SK-N-SH (cell line): ENCODE measurements at regions not wholly inside any gene's neighbourhood (a gene's known extent, or its start where the extent isn't known, plus 50 kb on each side); places are given as distances from the start of the nearest gene placed in this dataset.

Experiments
- CTCF ChIA-PET: fragments of 300-600, 350-600 bp; formaldehyde crosslinking; extraction: SDS; loops from one replicate; lab custom pipeline; 2021; lab: Yijun Ruan, JAX
- POLR2A ChIA-PET: fragments of 350-600 bp; sonication (Branson Sonifier 250); formaldehyde crosslinking; extraction: SDS; loops from one replicate; lab custom pipeline; 2020; ENCODE audit warnings: antibody characterized with exemption, inconsistent platforms; lab: Yijun Ruan, JAX
- DNase-seq: peaks from one replicate; pipeline ENCODE4 v3.0.0; 2012
- H2AFZ ChIP-seq: fragments of 200-600 bp; sonication (generic); 2 replicates; pipeline ENCODE4 v1.8.1; 2016; ENCODE audit warnings: antibody characterized with exemption, mild to moderate bottlenecking, low read depth
- H3F3A ChIP-seq: fragments of 200-600 bp; sonication (generic); replicated peaks from 2 replicates; pipeline ENCODE3; 2016; ENCODE audit warnings: antibody characterized with exemption, mild to moderate bottlenecking; ENCODE audit not compliant: insufficient read depth
- H3K27ac ChIP-seq, 2 experiments: fragments of 200-500 bp in 1 of 2; fragments of 200-600 bp in 1 of 2; sonication (Bioruptor generic) in 1 of 2; sonication (generic), shearing (Covaris generic) in 1 of 2; 2 replicates each; pipeline versions ENCODE4 v1.5.1 to v1.6.1; 2014 to 2016; ENCODE audit warnings: low read depth in 2 of 2, inconsistent platforms in 1 of 2, low read length in 1 of 2, mild to moderate bottlenecking in 1 of 2, mixed read lengths in 1 of 2
- H3K27me3 ChIP-seq: fragments of 200-600 bp; sonication (generic), shearing (Covaris generic); 2 replicates; pipeline ENCODE4 v1.6.1; 2016; ENCODE audit warnings: mixed run types; ENCODE audit not compliant: insufficient read depth
- H3K36me3 ChIP-seq, 2 experiments: fragments of 200-500 bp in 1 of 2; fragments of 200-600 bp in 1 of 2; sonication (Bioruptor generic) in 1 of 2; sonication (generic) in 1 of 2; replicated peaks in 1 of 2; 2 replicates each; pipeline versions ENCODE3 to v1.5.1; 2014 to 2016; ENCODE audit warnings: low read length in 1 of 2, mild to moderate bottlenecking in 1 of 2; ENCODE audit not compliant: insufficient read depth in 2 of 2, control insufficient read depth in 1 of 2
- H3K4me1 ChIP-seq, 2 experiments: fragments of 200-500 bp in 1 of 2; fragments of 200-600 bp in 1 of 2; sonication (Bioruptor generic) in 1 of 2; sonication (generic), shearing (Covaris generic) in 1 of 2; 2 replicates each; pipeline versions ENCODE4 v1.5.1 to v1.6.1; 2014 to 2016; ENCODE audit warnings: low read depth in 1 of 2, low read length in 1 of 2, mixed run types in 1 of 2; ENCODE audit not compliant: insufficient read depth in 2 of 2, control insufficient read depth in 1 of 2
- H3K4me2 ChIP-seq: fragments of 200-600 bp; sonication (generic), shearing (Covaris generic); 2 replicates; pipeline ENCODE4 v1.6.1; 2017; ENCODE audit warnings: mixed run types
- H3K4me3 ChIP-seq, 2 experiments: fragments of 200-500 bp in 1 of 2; fragments of 200-600 bp in 1 of 2; sonication (Bioruptor generic) in 1 of 2; sonication (generic), shearing (Covaris generic) in 1 of 2; 2 replicates each; pipeline versions ENCODE4 v1.5.1 to v1.8.1; 2014 to 2016; ENCODE audit warnings: low read depth in 2 of 2, inconsistent platforms in 1 of 2, low read length in 1 of 2, mild to moderate bottlenecking in 1 of 2, mixed read lengths in 1 of 2, moderate library complexity in 1 of 2
- H3K79me2 ChIP-seq: fragments of 200-600 bp; sonication (generic); 2 replicates; pipeline ENCODE4 v1.8.1; 2017; ENCODE audit warnings: mild to moderate bottlenecking; ENCODE audit not compliant: insufficient read depth
- H3K9ac ChIP-seq: fragments of 200-600 bp; sonication (generic); 2 replicates; pipeline ENCODE4 v1.6.1; 2017; ENCODE audit warnings: mixed run types
- H3K9me2 ChIP-seq: fragments of 200-600 bp; sonication (generic); 2 replicates; pipeline ENCODE4 v1.6.1; 2017; ENCODE audit warnings: mixed run types
- H3K9me3 ChIP-seq: fragments of 200-600 bp; sonication (generic); 2 replicates; pipeline ENCODE4 v1.6.1; 2017; ENCODE audit warnings: mixed run types, mild to moderate bottlenecking, moderate library complexity
- H4K20me1 ChIP-seq: fragments of 200-600 bp; sonication (generic); 2 replicates; pipeline ENCODE4 v1.6.1; 2017; ENCODE audit warnings: mild to moderate bottlenecking, mixed run types; ENCODE audit not compliant: insufficient read depth
- EP300 ChIP-seq, 2 experiments: IDR thresholded peaks; 2 replicates each; pipeline versions ENCODE4 v1.4.0 to v1.6.1; 2012; ENCODE audit warnings: borderline replicate concordance in 1 of 2, low read depth in 1 of 2, low read length in 1 of 2
- EZH2phosphoT487 ChIP-seq: fragments of 200-600 bp; sonication (generic); IDR thresholded peaks from 2 replicates; pipeline ENCODE4 v1.6.1; 2017; ENCODE audit warnings: low read depth, mixed run types, mild to moderate bottlenecking, antibody characterized with exemption, moderate library complexity, borderline replicate concordance
- FOSL2 ChIP-seq: IDR thresholded peaks from 2 replicates; pipeline ENCODE4 v1.4.0; 2012; ENCODE audit warnings: low read depth, mild to moderate bottlenecking, moderate library complexity, borderline replicate concordance
- FOXJ3 ChIP-seq: sonication (generic); formaldehyde crosslinking; IDR thresholded peaks from 2 replicates; pipeline ENCODE4 v1.5.1; 2020; ENCODE audit warnings: mild to moderate bottlenecking, missing genetic modification reagents
- IRF3 ChIP-seq: fragments of 150-350 bp; IDR thresholded peaks from 2 replicates; pipeline ENCODE4 v1.6.1; 2016; ENCODE audit warnings: mild to moderate bottlenecking, low read depth, low read length
- MAX ChIP-seq: IDR thresholded peaks from 2 replicates; pipeline ENCODE4 v1.4.0; 2012; ENCODE audit warnings: low read depth
- MXI1 ChIP-seq: IDR thresholded peaks from 2 replicates; pipeline ENCODE4 v1.6.1; 2012; ENCODE audit warnings: mild to moderate bottlenecking, low read depth, low read length, improper control_type of control experiment
- NFIC ChIP-seq: IDR thresholded peaks from 2 replicates; pipeline ENCODE4 v1.4.0; 2012; ENCODE audit warnings: borderline replicate concordance
- NRF1 ChIP-seq: IDR thresholded peaks from 2 replicates; pipeline ENCODE4 v1.6.1; 2012; ENCODE audit warnings: low read depth, mild to moderate bottlenecking, low read length
- RAD21 ChIP-seq: IDR thresholded peaks from 2 replicates; pipeline ENCODE4 v1.6.1; 2012; ENCODE audit warnings: mild to moderate bottlenecking, low read length
- RXRA ChIP-seq: IDR thresholded peaks from 2 replicates; pipeline ENCODE4 v1.4.0; 2012; ENCODE audit warnings: low read depth, mild to moderate bottlenecking, borderline replicate concordance
- SIN3A ChIP-seq: IDR thresholded peaks from 2 replicates; pipeline ENCODE4 v1.6.1; 2012; ENCODE audit warnings: low read depth, mild to moderate bottlenecking, low read length, moderate library complexity, borderline replicate concordance
- SMC3 ChIP-seq: IDR thresholded peaks from 2 replicates; pipeline ENCODE4 v1.6.1; 2012; ENCODE audit warnings: low read depth, low read length, improper control_type of control experiment
- TCF12 ChIP-seq: IDR thresholded peaks from 2 replicates; pipeline ENCODE4 v1.4.0; 2012
- TEAD4 ChIP-seq: IDR thresholded peaks from 2 replicates; pipeline ENCODE4 v1.4.0; 2012; ENCODE audit warnings: mild to moderate bottlenecking, borderline replicate concordance; ENCODE audit not compliant: insufficient read depth
- ZBTB33 ChIP-seq: IDR thresholded peaks from 2 replicates; pipeline ENCODE4 v1.4.0; 2012; ENCODE audit warnings: low read depth, borderline replicate concordance
- WGBS: methylation state at CpG from one replicate; pipeline ENCODE4 v1.1.6; 2017; ENCODE audit warnings: low lambda C conversion rate; 5-methylcytosine and 5-hydroxymethylcytosine counted together
- TF ChIP-seq, protein P1 (sequence below): IDR thresholded peaks from 2 replicates; pipeline ENCODE4; 2012
- TF ChIP-seq, protein P2 (sequence below): fragments of 150-350 bp; IDR thresholded peaks from 2 replicates; pipeline ENCODE4 v1.6.1; 2017; ENCODE audit warnings: antibody characterized with exemption, low read length, low read depth, borderline replicate concordance

DNA sequence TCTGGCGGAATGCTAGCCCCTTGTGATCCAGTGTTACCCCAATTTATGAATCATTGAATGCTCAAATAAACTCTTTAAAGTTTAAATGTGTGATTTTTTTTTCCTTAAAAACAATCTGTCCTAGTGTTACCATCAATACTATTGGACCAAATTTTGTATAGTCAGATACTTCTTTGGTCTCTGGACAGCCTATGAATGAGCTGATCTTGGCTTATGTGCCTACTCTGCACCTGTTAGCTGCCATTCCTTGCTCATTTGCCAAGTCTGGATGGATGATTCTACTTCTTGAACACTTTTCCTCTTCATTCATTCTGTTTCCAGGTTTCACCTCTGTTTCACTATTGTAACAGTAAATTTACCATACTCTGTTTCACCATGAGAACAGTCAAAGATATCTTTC lies 226.5 kb upstream of the ZBED5 start (continued):
- TF ChIP-seq NFIC (no peak), ZBTB33 (no peak), EP300 (IDR thresholded peaks at IDR 0.05; ENCODE audit: borderline replicate concordance in 1 of 2, low read depth in 1 of 2, low read length in 1 of 2) (no peak), NRF1 (no peak)
- TF ChIP-seq, protein P1, sequence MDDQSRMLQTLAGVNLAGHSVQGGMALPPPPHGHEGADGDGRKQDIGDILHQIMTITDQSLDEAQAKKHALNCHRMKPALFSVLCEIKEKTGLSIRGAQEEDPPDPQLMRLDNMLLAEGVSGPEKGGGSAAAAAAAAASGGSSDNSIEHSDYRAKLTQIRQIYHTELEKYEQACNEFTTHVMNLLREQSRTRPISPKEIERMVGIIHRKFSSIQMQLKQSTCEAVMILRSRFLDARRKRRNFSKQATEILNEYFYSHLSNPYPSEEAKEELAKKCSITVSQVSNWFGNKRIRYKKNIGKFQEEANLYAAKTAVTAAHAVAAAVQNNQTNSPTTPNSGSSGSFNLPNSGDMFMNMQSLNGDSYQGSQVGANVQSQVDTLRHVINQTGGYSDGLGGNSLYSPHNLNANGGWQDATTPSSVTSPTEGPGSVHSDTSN = no peak

- no peak overlapping the region for H3K4me2 ChIP-seq
- no peak overlapping the region for H3K4me3 ChIP-seq
- no peak for TF ChIP-seq RXRA
- no peak for TF ChIP-seq TCF12
- no peak for TF ChIP-seq SIN3A
- TF ChIP-seq IRF3 = no peak
- no peak for TF ChIP-seq NFIC
- TF ChIP-seq EZH2phosphoT487 = no peak
- TF ChIP-seq SMC3 = no peak
- no peak for TF ChIP-seq RAD21
- 39% methylated on average over 2 of the region's 2 CpGs for WGBS
- CTCF ChIA-PET = no interaction called here
- H3F3A ChIP-seq = no peaks in the 10 kb centered on the region
- no peaks in the 10 kb centered on the region for H3K9me2 ChIP-seq
- no peaks in the 10 kb centered on the region for H3K79me2 ChIP-seq
- no peaks in the 10 kb centered on the region; the same call in 1 of the 2 replicates for H3K27me3 ChIP-seq
- POLR2A ChIA-PET = no interaction called here
- no peaks in the 10 kb centered on the region for H3K9me3 ChIP-seq
- H2AFZ ChIP-seq = no peak overlapping the region
- no peaks in the 10 kb centered on the region for H3K36me3 ChIP-seq
- H4K20me1 ChIP-seq = no peaks in the 10 kb centered on the region
- DNase-seq = no peak
- no peak overlapping the region for H3K27ac ChIP-seq
- no peaks in the 10 kb centered on the region; a peak in 1 of 4 replicates for H3K4me1 ChIP-seq
- H3K9ac ChIP-seq = no peak overlapping the region
Observed at GRCh38 chr11:11083441-11083840, 225.6 kb upstream of the ZBED5 start.

- Histone ChIP-seq H3K4me1 (no peaks in the 10 kb centered on the region; a peak in 1 of 4 replicates), H3K4me3 (no peak overlapping the region), H4K20me1 (no peaks in the 10 kb centered on the region), H3K36me3 (no peaks in the 10 kb centered on the region), H3K4me2 (no peak overlapping the region), H3F3A (no peaks in the 10 kb centered on the region), H3K79me2 (no peaks in the 10 kb centered on the region), H3K9ac (no peak overlapping the region), H2AFZ (no peak overlapping the region), H3K9me3 (no peaks in the 10 kb centered on the region), H3K9me2 (no peaks in the 10 kb centered on the region), H3K27me3 (no peaks in the 10 kb centered on the region; the same call in 1 of the 2 replicates), H3K27ac (no peak overlapping the region)
- DNase-seq = no peak
- CTCF ChIA-PET = interaction anchor here (1.6 kb wide), 1 partner anchor 20 kb away, joined by 3 read pairs; no protein-coding TSS in a partner anchor
- POLR2A ChIA-PET = no interaction called here
- TF ChIP-seq RAD21 (no peak), SMC3 (no peak), TEAD4 (no peak), MXI1 (no peak), FOSL2 (no peak), MAX (no peak), FOXJ3 (CRISPR knock-in tag) (no peak)
- TF ChIP-seq, protein P2, sequence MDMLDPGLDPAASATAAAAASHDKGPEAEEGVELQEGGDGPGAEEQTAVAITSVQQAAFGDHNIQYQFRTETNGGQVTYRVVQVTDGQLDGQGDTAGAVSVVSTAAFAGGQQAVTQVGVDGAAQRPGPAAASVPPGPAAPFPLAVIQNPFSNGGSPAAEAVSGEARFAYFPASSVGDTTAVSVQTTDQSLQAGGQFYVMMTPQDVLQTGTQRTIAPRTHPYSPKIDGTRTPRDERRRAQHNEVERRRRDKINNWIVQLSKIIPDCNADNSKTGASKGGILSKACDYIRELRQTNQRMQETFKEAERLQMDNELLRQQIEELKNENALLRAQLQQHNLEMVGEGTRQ = no peak
Observed at GRCh38 chr11:11082646-11083045, 224.8 kb upstream of the ZBED5 start.
